ENCODE measurements at regions not wholly inside any gene's neighbourhood (a gene's known extent, or its start where the extent isn't known, plus 50 kb on each side); places are given as distances from the start of the nearest gene placed in this dataset.

DNA sequence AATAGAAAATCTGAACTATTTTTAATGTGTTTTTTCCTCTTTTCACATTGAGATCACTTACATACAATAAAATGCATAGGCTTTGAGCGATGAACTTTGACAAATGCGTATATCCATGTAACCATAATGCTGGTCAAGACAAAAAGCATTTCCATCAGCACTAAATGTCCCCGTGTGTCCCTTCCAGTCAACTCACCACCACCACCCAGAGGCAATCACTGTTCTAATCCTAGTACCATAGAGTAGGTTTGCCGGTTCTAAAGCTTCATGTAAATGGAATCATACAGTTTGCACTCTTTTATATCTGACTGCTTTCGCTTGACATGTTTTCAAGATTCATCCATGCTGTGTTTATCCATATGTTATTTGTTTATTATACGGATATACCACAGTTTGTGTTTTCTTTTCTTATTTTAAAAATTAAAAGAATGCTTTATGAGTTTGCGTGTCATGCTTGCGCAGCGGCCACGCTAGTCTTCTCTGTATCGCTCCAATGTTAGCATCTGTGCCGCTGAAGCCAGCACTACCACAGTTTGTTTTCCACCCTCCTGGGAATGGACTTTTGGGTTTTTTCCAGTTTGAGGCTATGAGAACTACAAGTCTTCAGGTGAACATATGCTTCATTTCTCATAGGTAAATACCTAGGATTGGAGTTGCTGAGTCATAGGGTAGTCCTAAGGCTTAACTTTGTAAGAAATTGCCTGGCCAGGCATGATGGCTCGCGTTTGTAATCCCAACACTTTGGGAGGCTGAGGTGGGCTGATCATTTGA is 197.5 kb upstream of the CHAC2 start:
- H3K9me3 ChIP-seq: no peaks in the 10 kb centered on the region
- DNase-seq (ENCODE audit: low spot score in 2 of 2): no peak

GRCh38 chr2:53568469-53568868 is 199.1 kb upstream of the CHAC2 start:
- WGBS: 54% methylated on average over 4 of the region's 4 CpGs
- H3K36me3 ChIP-seq: no peaks in the 10 kb centered on the region
- H3K9me3 ChIP-seq: no peaks in the 10 kb centered on the region
- TF ChIP-seq POLR2AphosphoS5 (IDR thresholded peaks at IDR 0.05) (no peak), EP300 (IDR thresholded peaks at IDR 0.05) (no peak)
- H3K4me3 ChIP-seq: no peak overlapping the region
- no peaks in the 10 kb centered on the region for H3K4me1 ChIP-seq
- DNase-seq (ENCODE audit: low spot score in 2 of 2): no peak
- H3K27ac ChIP-seq: no peak overlapping the region
- no peaks in the 10 kb centered on the region for H3K27me3 ChIP-seq

More for the DNA sequence above, 197.5 kb upstream of the CHAC2 start:
- WGBS: 93% methylated on average over 14 of the region's 14 CpGs
- H3K4me3 ChIP-seq: no peak overlapping the region
- no peak for TF ChIP-seq POLR2AphosphoS5 (IDR thresholded peaks at IDR 0.05)
- no peak for TF ChIP-seq EP300 (IDR thresholded peaks at IDR 0.05)
- no peak for TF ChIP-seq POLR2A (IDR thresholded peaks at IDR 0.05)
- TF ChIP-seq, protein P1, sequence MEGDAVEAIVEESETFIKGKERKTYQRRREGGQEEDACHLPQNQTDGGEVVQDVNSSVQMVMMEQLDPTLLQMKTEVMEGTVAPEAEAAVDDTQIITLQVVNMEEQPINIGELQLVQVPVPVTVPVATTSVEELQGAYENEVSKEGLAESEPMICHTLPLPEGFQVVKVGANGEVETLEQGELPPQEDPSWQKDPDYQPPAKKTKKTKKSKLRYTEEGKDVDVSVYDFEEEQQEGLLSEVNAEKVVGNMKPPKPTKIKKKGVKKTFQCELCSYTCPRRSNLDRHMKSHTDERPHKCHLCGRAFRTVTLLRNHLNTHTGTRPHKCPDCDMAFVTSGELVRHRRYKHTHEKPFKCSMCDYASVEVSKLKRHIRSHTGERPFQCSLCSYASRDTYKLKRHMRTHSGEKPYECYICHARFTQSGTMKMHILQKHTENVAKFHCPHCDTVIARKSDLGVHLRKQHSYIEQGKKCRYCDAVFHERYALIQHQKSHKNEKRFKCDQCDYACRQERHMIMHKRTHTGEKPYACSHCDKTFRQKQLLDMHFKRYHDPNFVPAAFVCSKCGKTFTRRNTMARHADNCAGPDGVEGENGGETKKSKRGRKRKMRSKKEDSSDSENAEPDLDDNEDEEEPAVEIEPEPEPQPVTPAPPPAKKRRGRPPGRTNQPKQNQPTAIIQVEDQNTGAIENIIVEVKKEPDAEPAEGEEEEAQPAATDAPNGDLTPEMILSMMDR (IDR thresholded peaks at IDR 0.05): no peak
- no peaks in the 10 kb centered on the region for H3K36me3 ChIP-seq
- no peaks in the 10 kb centered on the region for H3K4me1 ChIP-seq
- no peaks in the 10 kb centered on the region for H3K27me3 ChIP-seq
- H3K27ac ChIP-seq: no peak overlapping the region

GRCh38 chr2:53567073-53567472 is 200.5 kb upstream of the CHAC2 start:
- no peaks in the 10 kb centered on the region for H3K36me3 ChIP-seq
- no peaks in the 10 kb centered on the region for H3K27me3 ChIP-seq
- H3K9me3 ChIP-seq: no peaks in the 10 kb centered on the region
- H3K27ac ChIP-seq: no peak overlapping the region
- no peak for DNase-seq (ENCODE audit: low spot score in 2 of 2)
- TF ChIP-seq, protein P1 (IDR thresholded peaks at IDR 0.05): no peak
- TF ChIP-seq EP300 (IDR thresholded peaks at IDR 0.05) (no peak), POLR2AphosphoS5 (IDR thresholded peaks at IDR 0.05) (no peak), POLR2A (IDR thresholded peaks at IDR 0.05) (no peak)
- H3K4me3 ChIP-seq: no peak overlapping the region
- no peaks in the 10 kb centered on the region for H3K4me1 ChIP-seq

- Histone ChIP-seq H3K9me3 (peaks cover under 1% of the 10 kb centered on the region), H3K4me3 (no peak overlapping the region), H3K27ac (no peak overlapping the region), H3K4me1 (no peaks in the 10 kb centered on the region), H3K27me3 (no peaks in the 10 kb centered on the region), H3K36me3 (no peaks in the 10 kb centered on the region)
- 83% methylated on average over 4 of the region's 4 CpGs for WGBS
- no peak for DNase-seq (ENCODE audit: low spot score in 2 of 2)
- TF ChIP-seq POLR2AphosphoS5 (IDR thresholded peaks at IDR 0.05): no peak
- TF ChIP-seq EP300 (IDR thresholded peaks at IDR 0.05): no peak
- TF ChIP-seq POLR2A (IDR thresholded peaks at IDR 0.05): no peak
- TF ChIP-seq, protein P1 (IDR thresholded peaks at IDR 0.05): no peak
These were observed 205.2 kb upstream of the CHAC2 start for GRCh38 chr2:53562407-53562806.

GRCh38 chr2:53561155-53561554 is 206.4 kb upstream of the CHAC2 start:
- Histone ChIP-seq H3K4me1 (no peaks in the 10 kb centered on the region), H3K36me3 (no peaks in the 10 kb centered on the region), H3K27ac (no peak overlapping the region), H3K9me3 (peaks cover 4% of the 10 kb centered on the region), H3K4me3 (no peak overlapping the region), H3K27me3 (no peaks in the 10 kb centered on the region)
- no peak for DNase-seq (ENCODE audit: low spot score in 2 of 2)
- TF ChIP-seq POLR2AphosphoS5 (IDR thresholded peaks at IDR 0.05) (no peak), POLR2A (IDR thresholded peaks at IDR 0.05) (no peak), EP300 (IDR thresholded peaks at IDR 0.05) (no peak)
- TF ChIP-seq, protein P1 (IDR thresholded peaks at IDR 0.05): no peak
- WGBS: 82% methylated on average over 4 of the region's 4 CpGs

Data from suprapubic skin (tissue), 4 donors.